Neural cell (in vitro differentiated cells): ENCODE measurements at regions not wholly inside any gene's neighbourhood (a gene's known extent, or its start where the extent isn't known, plus 50 kb on each side); places are given as distances from the start of the nearest gene placed in this dataset.

Experiments
- CTCF ChIP-seq: fragments of 450-650 bp; IDR thresholded peaks from 2 replicates; pipeline ENCODE4 v1.5.1; 2014; ENCODE audit warnings: antibody characterized with exemption, mild to moderate bottlenecking, moderate library complexity; ENCODE audit not compliant: poor library complexity, severe bottlenecking
- EP300 ChIP-seq: fragments of 450-650 bp; conservative IDR thresholded peaks from 2 replicates; pipeline ENCODE4 v1.6.1; 2014; ENCODE audit warnings: antibody characterized with exemption, mild to moderate bottlenecking, moderate library complexity; ENCODE audit not compliant: poor library complexity, severe bottlenecking
- EZH2 ChIP-seq: fragments of 200-600, 300-800 bp; shearing (Covaris generic), sonication (generic); IDR thresholded peaks from 2 replicates; pipeline ENCODE4 v1.6.1; 2014; ENCODE audit warnings: antibody characterized with exemption, low read length, borderline replicate concordance, mild to moderate bottlenecking; ENCODE audit not compliant: insufficient read depth, poor library complexity, severe bottlenecking
- MXI1 ChIP-seq: fragments of 450-650 bp; conservative IDR thresholded peaks from 2 replicates; pipeline ENCODE4 v1.6.1; 2014; ENCODE audit warnings: antibody characterized with exemption, mild to moderate bottlenecking; ENCODE audit not compliant: poor library complexity, severe bottlenecking
- POLR2AphosphoS5 ChIP-seq: IDR thresholded peaks from 2 replicates; pipeline ENCODE4 v1.6.1; 2012
- REST ChIP-seq: IDR thresholded peaks from 2 replicates; pipeline ENCODE4 v1.6.1; 2012; ENCODE audit warnings: borderline replicate concordance
- SMC3 ChIP-seq: fragments of 450-650 bp; conservative IDR thresholded peaks from 2 replicates; pipeline ENCODE4 v1.6.1; 2014; ENCODE audit warnings: antibody characterized with exemption, mild to moderate bottlenecking, moderate library complexity; ENCODE audit not compliant: poor library complexity

DNA sequence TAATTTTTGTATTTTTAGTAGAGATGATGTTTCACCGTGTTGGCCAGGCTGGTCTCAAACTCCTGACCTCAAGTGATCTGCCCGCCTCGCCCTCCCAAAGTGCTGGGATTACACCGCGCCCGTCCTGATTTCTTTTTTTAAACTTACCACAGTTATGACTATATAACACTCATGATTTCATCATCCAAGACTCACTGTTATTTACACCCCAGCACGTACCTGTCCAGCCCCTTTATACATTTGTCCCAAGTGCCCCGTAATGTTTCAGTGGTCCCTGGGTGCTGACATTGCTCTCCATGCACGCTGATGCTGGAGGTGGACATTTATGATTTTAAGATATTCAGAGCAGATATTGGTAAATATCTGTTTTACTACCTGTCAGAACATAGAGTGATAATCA is 219.9 kb upstream of the GMDS start:
- no peak for TF ChIP-seq MXI1
- TF ChIP-seq CTCF: no peak
- TF ChIP-seq POLR2AphosphoS5: no peak
- no peak for TF ChIP-seq REST
- no peak for TF ChIP-seq SMC3
- TF ChIP-seq EP300: no peak
- TF ChIP-seq EZH2: no peak
